ENCODE measurements at regions not wholly inside any gene's neighbourhood (a gene's known extent, or its start where the extent isn't known, plus 50 kb on each side); places are given as distances from the start of the nearest gene placed in this dataset.

GRCh38 chr15:94909510-94909909 lies 678.1 kb downstream of the MCTP2 start:
- WGBS (ENCODE audit: low lambda C conversion rate) = 0% methylated on average over 1 of the region's 1 CpG
- CTCF ChIA-PET = interaction anchor here (0.6 kb wide), 1 partner anchor 37 kb away, joined by 3 read pairs; no protein-coding TSS in a partner anchor
- no peaks in the 10 kb centered on the region for H4K20me1 ChIP-seq (ENCODE audit: insufficient read depth)
- H3K36me3 ChIP-seq (replicated peaks in 1 of 2; ENCODE audit: control insufficient read depth in 1 of 2, insufficient read depth in 2 of 2, low read length in 1 of 2) = no peaks in the 10 kb centered on the region
- DNase-seq = no peak
- no peak for TF ChIP-seq YY1 (IDR thresholded peaks at IDR 0.05; ENCODE audit: low read depth)
- TF ChIP-seq MAX (IDR thresholded peaks at IDR 0.05; ENCODE audit: low read depth) = no peak
- TF ChIP-seq CTCF (IDR thresholded peaks at IDR 0.05) = no peak
- no peak for TF ChIP-seq TCF12 (IDR thresholded peaks at IDR 0.05)
- no peak for TF ChIP-seq PBX3 (IDR thresholded peaks at IDR 0.05)
- no peak for TF ChIP-seq TAF1 (IDR thresholded peaks at IDR 0.05; ENCODE audit: borderline replicate concordance, low read depth, low read length)
- TF ChIP-seq MEF2A (IDR thresholded peaks at IDR 0.05; ENCODE audit: borderline replicate concordance, low read depth) = no peak
- TF ChIP-seq NFIC (IDR thresholded peaks at IDR 0.05; ENCODE audit: borderline replicate concordance) = no peak
- no peak for TF ChIP-seq RXRA (IDR thresholded peaks at IDR 0.05; ENCODE audit: borderline replicate concordance, low read depth)
- TF ChIP-seq POLR2AphosphoS5 (IDR thresholded peaks at IDR 0.05; ENCODE audit: low read depth, low read length) = no peak
- no peak for TF ChIP-seq ZBTB33 (IDR thresholded peaks at IDR 0.05; ENCODE audit: borderline replicate concordance, low read depth)
- TF ChIP-seq RCOR1 (IDR thresholded peaks at IDR 0.05; ENCODE audit: low read length) = no peak
- TF ChIP-seq SIN3A (IDR thresholded peaks at IDR 0.05; ENCODE audit: borderline replicate concordance, low read depth, low read length) = no peak
- TF ChIP-seq ELF1 (IDR thresholded peaks at IDR 0.05) = no peak
- no peak for TF ChIP-seq RFX5 (IDR thresholded peaks at IDR 0.05; ENCODE audit: low read length)
- no peak for TF ChIP-seq REST (IDR thresholded peaks at IDR 0.05; ENCODE audit: low read depth, low read length)
- no peak for TF ChIP-seq EZH2phosphoT487 (IDR thresholded peaks at IDR 0.05; ENCODE audit: borderline replicate concordance, low read depth)
- no peak for TF ChIP-seq EP300 (IDR thresholded peaks at IDR 0.05; ENCODE audit: borderline replicate concordance in 1 of 2, low read depth in 1 of 2, low read length in 1 of 2)
- TF ChIP-seq FOSL2 (IDR thresholded peaks at IDR 0.05; ENCODE audit: borderline replicate concordance, low read depth) = no peak
- no peak overlapping the region for H3K9ac ChIP-seq
- H3F3A ChIP-seq (replicated peaks; ENCODE audit: insufficient read depth) = no peaks in the 10 kb centered on the region
- no peak overlapping the region for H3K27ac ChIP-seq (ENCODE audit: low read depth in 2 of 2, low read length in 1 of 2)
- POLR2A ChIA-PET = no interaction called here
- H3K4me3 ChIP-seq (ENCODE audit: low read depth in 2 of 2, low read length in 1 of 2) = no peak overlapping the region
- no peaks in the 10 kb centered on the region for H3K9me2 ChIP-seq
- H3K9me3 ChIP-seq = no peaks in the 10 kb centered on the region
- no peaks in the 10 kb centered on the region for H3K79me2 ChIP-seq (ENCODE audit: insufficient read depth)
- H3K27me3 ChIP-seq (ENCODE audit: insufficient read depth) = no peaks in the 10 kb centered on the region
- no peaks in the 10 kb centered on the region for H3K4me1 ChIP-seq (ENCODE audit: control insufficient read depth in 1 of 2, insufficient read depth in 2 of 2, low read depth in 1 of 2, low read length in 1 of 2)
- no peak overlapping the region for H3K4me2 ChIP-seq
- H2AFZ ChIP-seq (ENCODE audit: low read depth) = no peak overlapping the region
